ENCODE measurements at regions not wholly inside any gene's neighbourhood (a gene's known extent, or its start where the extent isn't known, plus 50 kb on each side); places are given as distances from the start of the nearest gene placed in this dataset.
"Not testable (repeated sequence)": the region's sequence is repeated elsewhere in the genome, so short reads cannot be mapped to it uniquely, and the experiment has no call there.

- not testable (repeated sequence) for TF ChIP-seq EZH2phosphoT487 (IDR thresholded peaks at IDR 0.05; ENCODE audit: low read depth)
- TF ChIP-seq, protein P1, sequence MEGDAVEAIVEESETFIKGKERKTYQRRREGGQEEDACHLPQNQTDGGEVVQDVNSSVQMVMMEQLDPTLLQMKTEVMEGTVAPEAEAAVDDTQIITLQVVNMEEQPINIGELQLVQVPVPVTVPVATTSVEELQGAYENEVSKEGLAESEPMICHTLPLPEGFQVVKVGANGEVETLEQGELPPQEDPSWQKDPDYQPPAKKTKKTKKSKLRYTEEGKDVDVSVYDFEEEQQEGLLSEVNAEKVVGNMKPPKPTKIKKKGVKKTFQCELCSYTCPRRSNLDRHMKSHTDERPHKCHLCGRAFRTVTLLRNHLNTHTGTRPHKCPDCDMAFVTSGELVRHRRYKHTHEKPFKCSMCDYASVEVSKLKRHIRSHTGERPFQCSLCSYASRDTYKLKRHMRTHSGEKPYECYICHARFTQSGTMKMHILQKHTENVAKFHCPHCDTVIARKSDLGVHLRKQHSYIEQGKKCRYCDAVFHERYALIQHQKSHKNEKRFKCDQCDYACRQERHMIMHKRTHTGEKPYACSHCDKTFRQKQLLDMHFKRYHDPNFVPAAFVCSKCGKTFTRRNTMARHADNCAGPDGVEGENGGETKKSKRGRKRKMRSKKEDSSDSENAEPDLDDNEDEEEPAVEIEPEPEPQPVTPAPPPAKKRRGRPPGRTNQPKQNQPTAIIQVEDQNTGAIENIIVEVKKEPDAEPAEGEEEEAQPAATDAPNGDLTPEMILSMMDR (IDR thresholded peaks at IDR 0.05; ENCODE audit: low read depth, low read length): not testable (repeated sequence)
These were observed 412.0 kb downstream of the PRIM2 start for GRCh38 chr6:57729407-57729806.

All from OCI-LY3 (cell line).